ENCODE measurements at regions not wholly inside any gene's neighbourhood (a gene's known extent, or its start where the extent isn't known, plus 50 kb on each side); places are given as distances from the start of the nearest gene placed in this dataset.

GRCh38 chr16:66226762-66227161, 139.7 kb upstream of the CDH5 start:
- DNase-seq (ENCODE audit: low spot score in 2 of 2), result peak; percentile 19 to 55
- H3K4me3 ChIP-seq, result no peak overlapping the region
- peaks cover 2% of the 10 kb centered on the region for H3K4me1 ChIP-seq
- WGBS, result 77% methylated on average over 5 of the region's 5 CpGs
- TF ChIP-seq POLR2AphosphoS5 (IDR thresholded peaks at IDR 0.05), result no peak
- TF ChIP-seq EP300 (IDR thresholded peaks at IDR 0.05), result no peak
- no peaks in the 10 kb centered on the region for H3K9me3 ChIP-seq
- no peak overlapping the region for H3K27ac ChIP-seq
- H3K27me3 ChIP-seq, result no peaks in the 10 kb centered on the region
- no peaks in the 10 kb centered on the region for H3K36me3 ChIP-seq

GRCh38 chr16:66225696-66226095, 140.8 kb upstream of the CDH5 start:
- H3K4me1 ChIP-seq, result peaks cover 2% of the 10 kb centered on the region
- H3K9me3 ChIP-seq, result no peaks in the 10 kb centered on the region
- H3K27me3 ChIP-seq, result no peaks in the 10 kb centered on the region
- no peak overlapping the region for H3K4me3 ChIP-seq
- 92% methylated on average over 5 of the region's 5 CpGs for WGBS
- no peak for TF ChIP-seq POLR2A (IDR thresholded peaks at IDR 0.05)
- no peaks in the 10 kb centered on the region for H3K36me3 ChIP-seq
- H3K27ac ChIP-seq, result no peak overlapping the region
- peak in 1 of 2 donors; percentile 50 for DNase-seq (ENCODE audit: low spot score in 2 of 2)

GRCh38 chr16:66224626-66225025, 141.9 kb upstream of the CDH5 start:
- 56% methylated on average over 8 of the region's 8 CpGs for WGBS
- Histone ChIP-seq H3K27ac (no peak overlapping the region), H3K9me3 (no peaks in the 10 kb centered on the region), H3K36me3 (no peaks in the 10 kb centered on the region), H3K4me1 (peaks cover 2% of the 10 kb centered on the region), H3K27me3 (no peaks in the 10 kb centered on the region), H3K4me3 (no peak overlapping the region)
- no peak for TF ChIP-seq POLR2A (IDR thresholded peaks at IDR 0.05)
- TF ChIP-seq POLR2AphosphoS5 (IDR thresholded peaks at IDR 0.05), result no peak
- TF ChIP-seq EP300 (IDR thresholded peaks at IDR 0.05), result no peak
- DNase-seq (ENCODE audit: low spot score in 2 of 2), result peak in 1 of 2 donors; percentile 75

- no peaks in the 10 kb centered on the region for H3K27me3 ChIP-seq
- H3K4me3 ChIP-seq, result no peak overlapping the region
- WGBS, result 72% methylated on average over 2 of the region's 2 CpGs
- H3K9me3 ChIP-seq, result no peaks in the 10 kb centered on the region
- peak in 1 of 2 donors; percentile 52 for DNase-seq (ENCODE audit: low spot score in 2 of 2)
- no peaks in the 10 kb centered on the region for H3K36me3 ChIP-seq
- H3K27ac ChIP-seq, result no peak overlapping the region
- TF ChIP-seq POLR2AphosphoS5 (IDR thresholded peaks at IDR 0.05), result no peak
- no peak for TF ChIP-seq CTCF (IDR thresholded peaks at IDR 0.05)
- TF ChIP-seq POLR2A (IDR thresholded peaks at IDR 0.05), result no peak
- no peak for TF ChIP-seq EP300 (IDR thresholded peaks at IDR 0.05)
- H3K4me1 ChIP-seq, result peaks cover 2% of the 10 kb centered on the region
Measured at GRCh38 chr16:66224186-66224585, 142.3 kb upstream of the CDH5 start.

GRCh38 chr16:66223176-66223780, 143.2 kb upstream of the CDH5 start:
- Histone ChIP-seq H3K4me1 (peaks cover 2% of the 10 kb centered on the region), H3K4me3 (no peak overlapping the region), H3K27me3 (no peaks in the 10 kb centered on the region), H3K9me3 (no peaks in the 10 kb centered on the region), H3K27ac (no peak overlapping the region), H3K36me3 (no peaks in the 10 kb centered on the region)
- peak in 1 of 2 donors; percentile 65 for DNase-seq (ENCODE audit: low spot score in 2 of 2)
- 39% methylated on average over 7 of the region's 8 CpGs for WGBS
- TF ChIP-seq CTCF (IDR thresholded peaks at IDR 0.05) (no peak), POLR2A (IDR thresholded peaks at IDR 0.05) (no peak), EP300 (IDR thresholded peaks at IDR 0.05) (no peak), POLR2AphosphoS5 (IDR thresholded peaks at IDR 0.05) (no peak)

- Histone ChIP-seq H3K4me3 (no peak overlapping the region), H3K9me3 (no peaks in the 10 kb centered on the region), H3K27ac (no peak overlapping the region), H3K27me3 (no peaks in the 10 kb centered on the region), H3K36me3 (no peaks in the 10 kb centered on the region), H3K4me1 (peaks cover 2% of the 10 kb centered on the region)
- DNase-seq (ENCODE audit: low spot score in 2 of 2), result peak in 1 of 2 donors; percentile 11
- TF ChIP-seq POLR2AphosphoS5 (IDR thresholded peaks at IDR 0.05) (no peak), CTCF (IDR thresholded peaks at IDR 0.05) (no peak), EP300 (IDR thresholded peaks at IDR 0.05) (no peak), POLR2A (IDR thresholded peaks at IDR 0.05) (no peak)
- 30% methylated on average over 1 of the region's 1 CpG for WGBS
Measured at GRCh38 chr16:66222756-66223155, 143.7 kb upstream of the CDH5 start.

GRCh38 chr16:66220702-66221101, 145.8 kb upstream of the CDH5 start:
- Histone ChIP-seq H3K27ac (no peak overlapping the region), H3K27me3 (no peaks in the 10 kb centered on the region), H3K9me3 (no peaks in the 10 kb centered on the region), H3K4me3 (no peak overlapping the region), H3K4me1 (peaks cover 2% of the 10 kb centered on the region), H3K36me3 (no peaks in the 10 kb centered on the region)
- TF ChIP-seq POLR2A (IDR thresholded peaks at IDR 0.05) (no peak), EP300 (IDR thresholded peaks at IDR 0.05) (no peak), POLR2AphosphoS5 (IDR thresholded peaks at IDR 0.05) (no peak), CTCF (IDR thresholded peaks at IDR 0.05) (no peak)
- peak in 1 of 2 donors; percentile 61 for DNase-seq (ENCODE audit: low spot score in 2 of 2)
- 73% methylated on average over 6 of the region's 6 CpGs for WGBS

Data from suprapubic skin (tissue), 4 donors.